Lung (tissue), 11 donors: ENCODE measurements at regions not wholly inside any gene's neighbourhood (a gene's known extent, or its start where the extent isn't known, plus 50 kb on each side); places are given as distances from the start of the nearest gene placed in this dataset.
A peak's percentile ranks its signal among the peaks of the same experiment; 100 is the strongest.

ENCODE experiments used
- ATAC-seq: fragments of 200-7000 bp; cut with Tn5 transposase; one replicate; pipeline ENCODE4 v1.9.1; 2020; ENCODE audit warnings: moderate number of reproducible peaks; ENCODE audit not compliant: insufficient read depth, low FRiP score
- DNase-seq, 3 donors: peaks; one replicate each; pipeline ENCODE4 v3.0.0-alpha.2; 2013 to 2017
- H3K27ac ChIP-seq, 2 donors: one replicate each; pipeline ENCODE4 v1.5.1; 2013; ENCODE audit warnings: mild to moderate bottlenecking in 2 of 2, moderate library complexity in 2 of 2, control low read depth in 1 of 2, inconsistent platforms in 1 of 2, low read depth in 1 of 2, low read length in 1 of 2
- H3K27me3 ChIP-seq, 3 donors: one replicate each; pipeline ENCODE4 v1.5.1; 2013; ENCODE audit warnings: low read length in 2 of 3; ENCODE audit not compliant: control insufficient read depth in 3 of 3, insufficient read depth in 3 of 3
- H3K36me3 ChIP-seq, 4 donors: one replicate each; pipeline ENCODE4 v1.5.1; 2013; ENCODE audit warnings: low read length in 4 of 4, mild to moderate bottlenecking in 1 of 4, moderate library complexity in 1 of 4; ENCODE audit not compliant: control insufficient read depth in 4 of 4, insufficient read depth in 4 of 4
- H3K4me1 ChIP-seq, 5 donors: one replicate each; pipeline ENCODE4 v1.5.1; 2013; ENCODE audit warnings: low read length in 5 of 5, mild to moderate bottlenecking in 2 of 5, moderate library complexity in 1 of 5; ENCODE audit not compliant: control insufficient read depth in 5 of 5, insufficient read depth in 5 of 5
- H3K4me3 ChIP-seq: one replicate; pipeline ENCODE4 v1.5.1; 2013; ENCODE audit warnings: mild to moderate bottlenecking, control low read depth, moderate library complexity
- H3K9ac ChIP-seq, 2 donors: one replicate each; pipeline ENCODE4 v1.5.1; 2013; ENCODE audit warnings: low read length in 2 of 2, control low read depth in 1 of 2; ENCODE audit not compliant: insufficient read depth in 1 of 2
- H3K9me3 ChIP-seq, 4 donors: one replicate each; pipeline ENCODE4 v1.5.1; 2013; ENCODE audit warnings: low read length in 3 of 4, mild to moderate bottlenecking in 1 of 4, moderate library complexity in 1 of 4; ENCODE audit not compliant: control insufficient read depth in 4 of 4, insufficient read depth in 3 of 4
- CTCF ChIP-seq: IDR thresholded peaks from 2 replicates; pipeline ENCODE4 v1.5.1; 2012; ENCODE audit warnings: mild to moderate bottlenecking; ENCODE audit errors: control extremely low read depth, extremely low read depth
- WGBS, 2 donors: extraction: QIAGEN DNeasy Blood & Tissue Kit; methylation state at CpG; one replicate each; pipeline ENCODE4 v1.1.7; 2013; 5-methylcytosine and 5-hydroxymethylcytosine counted together
- donor health status: control.
- donor health status: control.
- donor health status: Bipolar disorder and iron deficiency.
- donor health status: healthy.
- donor health status: DM: yes; HTN: yes; CAD: no.

- peaks cover 0 to 2% (median 1%) of the 10 kb centered on the region in 4 donors for H3K9me3 ChIP-seq
- WGBS, 2 donors = 82 to 90% methylated on average over 1 of the region's 1 CpG
- ATAC-seq = no peak
- H3K4me1 ChIP-seq = peaks cover 0 to 6% (median 0%) of the 10 kb centered on the region in 5 donors
- H3K36me3 ChIP-seq = no peaks in the 10 kb centered on the region
- H3K4me3 ChIP-seq = no peak overlapping the region
- TF ChIP-seq CTCF = no peak
- H3K27ac ChIP-seq = no peak overlapping the region
- H3K9ac ChIP-seq = no peak overlapping the region
- H3K27me3 ChIP-seq = no peaks in the 10 kb centered on the region
- DNase-seq = no peak
These were observed 692.6 kb downstream of the DIAPH3 start for GRCh38 chr13:59471106-59471505.

GRCh38 chr13:59472134-59472533 lies 691.6 kb downstream of the DIAPH3 start:
- Histone ChIP-seq H3K9me3 (peaks cover 0 to 2% (median 1%) of the 10 kb centered on the region in 4 donors), H3K36me3 (no peaks in the 10 kb centered on the region), H3K4me3 (no peak overlapping the region), H3K27ac (no peak overlapping the region), H3K27me3 (no peaks in the 10 kb centered on the region), H3K4me1 (peaks cover 0 to 13% (median 0%) of the 10 kb centered on the region in 5 donors), H3K9ac (no peak overlapping the region)
- ATAC-seq (no peak), DNase-seq (no peak)
- no peak for TF ChIP-seq CTCF

- TF ChIP-seq CTCF = no peak
- H3K9me3 ChIP-seq = no peaks in the 10 kb centered on the region
- H3K36me3 ChIP-seq = no peaks in the 10 kb centered on the region
- no peak overlapping the region for H3K9ac ChIP-seq
- 71 to 81% methylated on average over 1 of the region's 1 CpG for WGBS, 2 donors
- ATAC-seq = no peak
- H3K27me3 ChIP-seq = no peaks in the 10 kb centered on the region
- no peak overlapping the region for H3K4me3 ChIP-seq
- no peak overlapping the region for H3K27ac ChIP-seq
- peaks cover 0 to 23% (median 0%) of the 10 kb centered on the region in 5 donors for H3K4me1 ChIP-seq
- no peak for DNase-seq
These were observed 689.0 kb downstream of the DIAPH3 start for GRCh38 chr13:59474696-59475095.

GRCh38 chr13:59475911-59476310 lies 687.8 kb downstream of the DIAPH3 start:
- Histone ChIP-seq H3K9me3 (no peaks in the 10 kb centered on the region), H3K4me1 (peaks cover 0 to 28% (median 6%) of the 10 kb centered on the region in 5 donors), H3K27me3 (no peaks in the 10 kb centered on the region), H3K36me3 (no peaks in the 10 kb centered on the region), H3K9ac (no peak overlapping the region), H3K27ac (no peak overlapping the region), H3K4me3 (no peak overlapping the region)
- TF ChIP-seq CTCF = no peak
- ATAC-seq (no peak), DNase-seq (peak in 1 of 3 donors; percentile 9)
- 71 to 84% methylated on average over 2 of the region's 2 CpGs for WGBS, 2 donors
